Right renal pelvis (tissue), 4 donors: ENCODE measurements at regions not wholly inside any gene's neighbourhood (a gene's known extent, or its start where the extent isn't known, plus 50 kb on each side); places are given as distances from the start of the nearest gene placed in this dataset.
"Not testable (repeated sequence)": the region's sequence is repeated elsewhere in the genome, so short reads cannot be mapped to it uniquely, and the experiment has no call there.

Experiments
- DNase-seq, 4 donors: peaks; one replicate each; pipeline ENCODE4 v3.0.0-alpha.2; 2013; ENCODE audit warnings: low read depth in 4 of 4, low spot score in 3 of 4, missing footprints in 1 of 4

DNA sequence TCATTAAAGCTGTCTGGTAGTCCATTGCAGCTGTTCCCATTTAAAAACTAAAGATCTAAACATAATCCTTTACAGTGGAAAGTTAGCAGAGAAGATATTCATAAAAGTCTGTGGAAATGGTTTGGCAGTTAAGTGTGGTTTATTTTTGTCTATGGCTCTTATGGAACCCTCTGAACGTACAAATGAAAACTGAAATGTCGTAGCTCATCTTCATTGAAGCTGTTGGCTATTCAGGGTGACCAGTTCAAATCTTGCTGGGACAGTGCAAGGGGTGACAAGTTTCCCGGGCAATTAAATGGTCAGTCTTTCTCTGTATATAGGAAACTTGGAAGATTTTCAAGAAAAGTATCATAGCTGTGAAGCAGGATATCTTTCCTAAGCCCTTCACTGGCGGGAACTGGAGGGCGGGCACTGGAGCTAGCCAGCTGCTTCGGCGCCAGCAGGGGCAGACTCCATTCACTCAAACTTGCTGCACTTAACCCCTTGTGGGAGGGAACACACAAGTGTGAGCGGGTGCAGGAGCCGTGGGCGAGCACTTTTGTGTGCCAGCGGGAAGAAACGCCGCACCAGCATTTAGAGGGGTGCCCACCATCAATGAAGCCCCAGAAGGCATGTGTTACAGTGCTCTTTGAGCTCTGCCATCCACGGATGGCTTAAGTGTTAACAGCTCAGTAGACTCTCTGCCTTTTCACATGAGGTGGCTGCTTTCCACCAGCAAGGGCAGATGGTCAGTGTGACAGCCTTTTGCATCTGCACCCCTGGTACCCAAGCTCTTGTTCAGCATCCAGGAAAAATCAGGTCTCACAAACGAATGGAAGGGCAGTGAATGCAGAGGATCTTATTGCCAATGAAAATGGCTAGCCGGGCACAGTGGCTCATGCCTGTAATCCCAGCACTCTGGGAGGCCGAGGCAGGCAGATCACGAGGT, 232.1 kb upstream of the KAZN start:
- no peak for DNase-seq

DNA sequence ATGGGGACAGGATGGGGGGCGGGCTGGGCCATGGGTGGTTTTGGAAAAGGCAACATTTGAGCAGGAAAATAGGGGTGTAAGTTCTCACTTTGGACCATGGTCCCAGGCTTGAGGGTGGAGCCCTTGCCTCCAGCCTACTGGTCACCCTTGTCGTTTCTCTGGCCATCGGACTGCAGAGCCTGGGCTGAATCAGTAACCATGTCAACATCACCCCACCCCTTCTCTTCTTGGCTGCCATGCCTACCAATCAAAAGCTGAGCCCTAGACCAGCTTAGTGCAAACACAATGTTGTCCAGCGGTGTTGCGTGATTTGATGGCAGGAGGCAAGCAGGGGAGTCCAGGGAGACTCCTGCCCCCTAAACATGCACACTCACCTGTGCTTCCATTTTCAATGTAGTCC, 231.0 kb upstream of the KAZN start:
- no peak for DNase-seq

DNA sequence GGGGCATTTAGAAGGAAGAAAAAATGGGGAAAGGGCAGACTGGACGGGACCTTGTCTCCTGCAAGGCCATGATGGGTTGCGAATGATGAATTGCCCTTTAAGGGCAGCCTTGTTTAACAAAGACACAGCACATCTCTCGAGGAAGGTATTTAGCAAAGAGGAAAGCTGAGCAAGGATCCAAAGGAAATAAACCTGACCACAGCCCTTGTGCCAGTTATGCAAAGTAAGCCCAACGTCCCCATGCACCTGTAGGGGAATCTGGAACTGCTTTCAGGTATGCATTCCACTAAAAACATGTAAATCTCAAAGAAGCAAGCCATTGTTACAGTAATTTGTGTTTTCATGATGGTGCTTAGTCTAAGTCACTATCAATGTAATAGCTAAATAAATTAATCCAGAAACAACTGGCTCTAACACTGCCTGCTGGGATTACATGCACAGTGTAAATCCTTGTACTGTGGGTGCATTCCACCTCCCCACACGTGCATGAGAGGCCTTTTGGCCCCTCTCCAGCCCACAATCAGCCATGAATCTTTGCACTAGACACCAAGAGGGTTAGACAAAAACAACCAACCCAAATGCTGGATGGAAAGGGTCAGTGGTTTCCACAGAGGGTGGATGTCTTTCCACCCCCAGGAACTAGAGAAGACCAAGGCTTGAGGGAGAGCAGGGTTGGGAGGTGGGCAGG, 228.8 kb upstream of the KAZN start:
- no peak for DNase-seq

DNA sequence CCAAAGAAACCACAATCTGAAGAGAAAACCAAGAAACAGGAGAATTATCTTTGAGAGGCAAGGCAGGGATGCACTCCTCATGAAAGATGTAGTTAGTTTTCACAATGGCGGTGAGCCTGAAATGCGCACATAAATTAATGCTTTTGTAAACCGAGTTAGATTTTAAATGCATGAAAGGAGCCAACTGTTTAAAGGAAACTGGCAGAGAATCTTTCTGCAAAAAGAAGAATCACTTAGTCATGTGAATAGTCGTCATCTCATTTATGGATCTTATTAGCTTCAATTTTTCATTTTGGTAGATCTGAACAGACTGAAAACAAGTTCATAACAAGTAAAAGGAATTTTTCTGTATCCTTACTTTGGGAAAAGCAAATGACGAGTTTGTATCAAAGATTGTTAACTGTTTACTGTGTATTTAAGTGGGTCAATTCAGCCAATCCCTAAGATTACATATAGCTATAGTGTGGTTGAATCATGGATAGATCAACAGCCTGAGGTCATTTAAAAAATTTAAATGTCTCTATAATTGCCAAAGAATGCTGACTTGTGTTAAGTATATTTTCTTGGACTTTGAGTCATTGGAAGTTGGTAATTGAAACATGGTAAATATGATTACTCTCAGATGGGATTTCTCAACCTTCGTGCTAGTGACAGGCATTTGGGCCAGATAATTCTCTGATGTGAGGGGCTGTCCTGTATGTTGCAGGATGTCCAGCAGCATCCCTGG, 226.6 kb upstream of the KAZN start:
- no peak for DNase-seq

DNA sequence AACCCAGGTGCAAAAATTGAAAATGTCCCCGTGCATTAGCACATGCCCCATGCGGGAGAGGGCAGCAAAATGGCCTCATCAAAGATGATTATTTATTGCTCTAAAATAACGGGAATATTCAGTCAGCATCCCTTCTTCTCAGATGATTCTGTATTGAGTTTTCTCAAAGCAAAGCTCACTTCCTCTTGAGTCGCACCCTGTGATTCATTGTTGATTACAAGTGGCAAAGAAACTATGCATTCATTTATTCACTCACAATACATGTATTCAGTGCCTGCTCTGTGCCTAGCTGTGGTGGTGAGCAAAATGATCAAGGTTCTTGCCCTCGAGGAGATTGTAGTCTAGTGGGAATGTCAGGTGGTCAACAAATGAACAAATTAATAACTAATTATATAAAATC, 226.0 kb upstream of the KAZN start:
- no peak for DNase-seq

DNA sequence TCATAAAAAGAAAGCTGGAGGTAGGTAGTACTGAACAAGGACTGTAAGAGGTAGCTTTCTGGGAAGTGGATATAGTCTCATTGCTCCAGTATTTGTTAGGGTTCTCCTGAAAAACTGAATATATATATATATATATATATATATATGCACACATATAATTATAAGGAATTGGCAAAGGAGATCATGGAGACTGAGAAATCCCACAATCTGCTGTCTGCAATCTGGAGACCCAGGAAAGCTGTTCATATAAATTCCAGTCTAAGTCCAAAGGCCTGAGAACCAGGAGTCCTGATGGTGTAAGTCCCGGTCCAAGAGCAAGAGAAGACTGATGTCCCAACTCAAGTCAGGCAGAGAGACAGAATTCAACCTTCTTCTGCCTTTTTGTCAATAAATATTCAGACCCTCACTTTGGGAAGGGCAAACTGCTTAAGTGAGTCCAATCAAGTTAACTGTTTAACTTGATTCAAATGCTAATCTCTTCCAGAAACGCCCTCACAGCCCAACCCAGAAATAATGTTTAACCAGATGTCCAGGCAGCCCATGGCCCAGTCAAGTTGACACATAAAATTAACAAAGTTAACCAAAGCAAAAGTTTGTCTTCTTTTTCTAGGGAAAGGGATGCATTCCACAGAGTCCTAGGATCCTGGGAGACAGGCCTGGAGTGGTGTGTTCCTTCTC, 225.3 kb upstream of the KAZN start:
- DNase-seq = no peak

DNA sequence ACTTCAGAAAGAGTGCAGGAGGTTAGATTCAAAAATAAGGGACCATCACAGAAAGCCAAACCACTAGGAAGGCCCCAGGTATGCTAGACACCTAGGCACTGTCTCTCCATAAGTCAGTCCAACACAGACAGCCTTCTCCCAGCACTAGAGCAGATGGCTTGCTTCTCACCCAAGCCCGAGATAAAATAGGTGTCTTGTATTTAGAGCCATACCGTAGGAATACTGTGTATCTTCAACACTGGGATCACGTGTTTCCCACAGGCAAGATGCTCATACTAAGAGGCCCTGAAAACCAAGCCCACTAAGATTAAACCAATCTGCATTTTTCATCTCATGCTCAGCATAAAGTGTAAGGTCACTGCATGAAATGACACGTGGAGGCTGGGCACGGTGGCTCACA, 223.3 kb upstream of the KAZN start:
- no peak for DNase-seq

DNA sequence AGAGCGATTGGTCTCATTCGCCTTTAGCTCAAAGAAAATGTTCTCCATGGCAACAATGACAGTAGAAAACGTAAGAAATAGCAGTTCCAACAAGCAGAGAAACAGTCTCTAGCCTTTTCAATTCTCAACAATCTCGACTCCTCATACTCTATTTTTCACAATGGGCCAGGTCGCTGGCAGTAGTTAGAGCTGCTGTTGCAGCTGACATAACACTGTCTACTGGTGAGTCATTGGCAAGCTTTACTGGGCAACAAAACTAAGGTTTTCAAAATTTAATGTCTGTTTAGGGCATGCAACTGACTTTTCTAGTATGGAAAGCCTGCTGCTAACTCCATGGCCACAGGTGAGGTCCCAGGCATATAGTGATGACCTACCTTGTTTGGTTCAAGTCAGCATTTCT, 221.1 kb upstream of the KAZN start:
- DNase-seq = no peak

DNA sequence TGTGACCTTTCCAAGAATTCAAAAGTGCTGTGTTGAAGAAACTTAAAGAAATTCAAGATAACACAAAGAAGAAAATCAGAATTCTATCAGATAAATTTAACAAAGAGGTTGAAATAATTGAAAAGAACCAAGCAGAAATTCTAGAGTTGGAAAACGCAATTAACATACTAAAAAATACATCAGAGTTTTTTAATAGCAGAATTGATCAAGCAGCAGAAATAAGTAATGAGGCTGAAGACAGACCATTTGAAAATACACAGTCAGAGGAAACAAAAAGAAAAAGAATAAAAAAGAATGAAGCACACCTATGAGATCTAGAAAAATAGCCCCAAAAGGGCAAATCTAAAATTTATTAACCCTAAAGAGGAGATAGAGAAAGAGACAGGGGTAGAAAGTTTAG, 218.1 kb upstream of the KAZN start:
- DNase-seq = no peak

DNA sequence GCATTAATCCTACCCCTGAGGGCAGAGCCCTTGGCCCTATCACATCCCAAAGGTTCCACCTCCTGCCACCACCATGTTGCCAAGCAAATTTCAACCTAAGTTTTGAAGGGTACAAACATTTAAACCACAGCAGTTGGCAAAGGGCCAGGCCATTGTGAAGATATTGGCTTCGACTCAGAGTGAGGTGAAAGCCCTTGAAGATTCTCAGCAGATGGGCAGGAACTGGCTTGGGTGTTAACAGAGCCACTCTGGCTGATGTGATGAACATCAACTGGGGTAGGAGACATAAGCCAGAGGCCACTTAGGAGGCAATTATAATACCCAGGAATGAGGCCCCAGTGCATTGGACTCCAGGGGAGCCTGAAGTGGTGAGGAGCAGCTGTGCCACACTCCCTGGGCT, 207.7 kb upstream of the KAZN start:
- DNase-seq = no peak

DNA sequence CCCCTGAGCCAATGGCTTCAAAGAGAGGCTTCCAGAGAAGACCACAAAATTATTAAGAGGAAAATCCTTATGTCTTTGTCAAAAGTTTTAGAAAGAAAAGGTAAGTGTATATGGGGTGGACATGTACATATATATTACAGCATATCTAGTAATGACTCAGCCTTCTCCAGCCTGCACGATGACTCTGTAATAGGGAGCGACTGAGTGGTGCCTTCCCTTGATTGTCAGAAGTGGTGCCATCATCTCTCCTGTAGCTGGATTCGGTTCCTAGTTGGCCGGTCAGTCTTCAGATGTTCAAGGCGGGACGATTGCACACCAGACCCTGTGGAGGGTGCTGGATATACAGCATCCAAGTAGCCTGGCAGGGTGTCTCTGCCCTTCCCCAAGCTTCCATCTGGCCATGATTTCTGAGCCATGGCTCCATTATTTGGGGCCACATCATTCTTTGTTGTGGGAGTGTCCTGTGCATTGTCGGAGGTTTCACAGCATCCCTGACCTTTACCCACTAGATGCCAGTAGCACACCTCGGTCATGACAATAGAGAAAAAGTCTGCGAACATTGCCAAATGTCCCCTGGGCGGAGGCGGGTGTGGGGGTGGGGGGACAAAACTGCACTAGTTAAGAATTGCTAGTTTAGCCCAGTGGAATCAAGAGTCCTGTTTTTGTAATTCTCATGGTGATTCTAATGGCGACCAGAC, 206.2 kb upstream of the KAZN start:
- no peak for DNase-seq

DNA sequence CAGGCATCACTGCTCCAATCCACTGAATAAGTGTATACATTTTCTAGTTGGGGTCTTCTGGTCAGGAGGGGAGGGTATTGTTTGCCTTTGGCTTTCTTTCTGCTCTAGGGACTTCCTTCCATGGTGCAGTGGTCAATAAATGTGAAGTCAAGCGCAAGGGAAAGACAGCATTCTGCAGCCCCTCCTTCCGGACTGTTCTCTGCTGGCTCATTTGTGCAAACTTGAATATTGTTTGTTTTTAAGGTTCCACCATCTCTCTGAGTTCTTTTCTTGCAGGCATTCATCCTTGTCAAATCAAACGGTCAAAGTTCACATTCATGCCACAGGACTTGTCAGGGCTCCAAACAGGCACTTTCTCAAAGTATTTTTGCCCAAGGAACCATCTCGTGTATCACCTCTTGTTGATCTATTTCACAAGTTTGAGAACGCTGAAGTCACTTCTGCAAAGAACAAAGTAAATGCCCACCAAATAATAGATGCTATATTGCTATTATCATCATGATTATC, 205.6 kb upstream of the KAZN start:
- no peak for DNase-seq

DNA sequence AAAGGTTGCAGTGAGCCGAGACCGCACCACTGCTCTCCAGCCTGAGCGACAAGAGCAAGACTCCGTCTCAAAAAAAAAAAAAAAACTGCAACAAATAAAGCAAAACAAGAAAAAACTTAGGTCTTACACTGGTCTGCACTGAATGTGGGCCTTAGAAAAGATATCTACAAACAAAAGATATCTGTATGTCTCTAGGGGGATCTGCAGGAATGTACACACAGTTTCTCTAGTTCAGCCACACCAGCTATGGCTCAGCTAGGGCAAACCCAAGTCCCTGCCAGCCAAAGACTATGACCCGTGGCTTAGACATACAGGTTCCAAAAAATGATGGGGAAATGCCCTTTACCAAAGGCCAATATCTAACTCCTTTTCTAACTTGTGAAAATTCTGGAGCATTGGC, 202.4 kb upstream of the KAZN start:
- DNase-seq = no peak

DNA sequence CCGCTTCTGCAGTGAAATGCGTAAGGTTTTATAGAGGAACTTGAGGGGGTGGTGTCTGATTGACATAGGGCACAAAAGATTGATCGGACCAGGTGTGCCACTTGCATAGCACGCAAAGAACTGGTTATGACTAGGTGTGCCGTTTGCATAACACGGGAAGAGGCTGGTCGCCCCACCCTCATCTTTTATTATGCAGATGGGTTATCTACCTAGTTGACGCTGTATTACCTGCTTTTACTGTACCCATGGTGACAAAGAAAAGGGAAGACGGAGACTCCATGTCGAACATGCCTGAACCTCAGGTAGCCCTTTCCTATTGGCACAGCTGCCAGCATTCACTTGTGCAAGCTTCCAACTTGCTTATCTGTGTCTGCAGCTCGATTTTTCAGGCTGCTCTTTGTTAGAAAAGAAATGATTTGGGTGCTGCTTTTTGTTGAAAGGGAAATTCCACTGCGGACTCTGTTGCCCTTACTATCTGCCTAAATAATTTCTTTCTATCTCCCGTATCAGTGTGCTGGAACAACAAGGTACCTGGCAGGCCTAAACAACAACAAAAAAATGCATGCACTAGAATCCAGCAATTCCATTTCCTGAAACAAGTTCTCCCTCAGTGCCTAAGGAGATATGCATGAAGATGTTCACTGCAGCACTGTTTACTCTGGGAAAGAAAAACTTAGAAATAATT, 194.4 kb upstream of the KAZN start:
- DNase-seq = no peak

DNA sequence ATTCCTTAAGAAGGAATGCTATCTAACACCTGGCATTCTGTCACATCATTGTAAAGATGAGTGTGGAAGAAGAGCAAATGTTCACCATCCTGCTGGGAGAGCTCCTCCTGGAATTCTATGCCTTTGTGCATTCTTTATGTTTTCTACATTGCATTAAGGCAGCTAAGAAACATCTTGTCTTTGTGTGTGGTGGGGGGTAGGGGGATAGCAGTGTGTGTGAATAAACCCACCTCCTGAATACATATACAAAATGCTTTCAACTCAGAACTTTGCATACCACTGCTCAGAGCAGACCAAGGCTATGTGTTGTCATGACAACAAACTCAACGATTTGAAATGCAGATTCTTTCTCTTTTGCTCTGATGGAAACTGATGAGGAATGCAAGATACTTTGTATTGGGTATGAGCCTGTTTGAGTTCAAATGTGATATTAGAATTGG, 193.6 kb upstream of the KAZN start:
- no peak for DNase-seq

DNA sequence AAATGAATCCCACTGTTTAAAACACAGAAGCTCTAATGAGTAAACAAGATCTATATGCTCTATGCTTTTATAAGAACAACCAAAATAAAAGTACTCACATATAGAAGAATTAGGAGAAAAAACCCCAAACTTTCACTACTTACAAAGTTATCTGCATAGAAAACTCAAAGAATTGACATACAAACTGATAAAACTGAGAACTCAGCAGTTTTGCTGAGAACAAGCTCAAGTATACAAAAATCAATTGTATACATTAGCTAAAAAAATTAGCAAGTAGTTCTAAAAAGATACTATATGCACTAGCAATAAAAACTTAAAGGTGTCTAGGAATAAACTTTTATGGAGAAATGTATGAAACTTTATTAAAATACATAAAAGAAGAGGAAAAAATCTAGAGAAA, 186.2 kb upstream of the KAZN start:
- DNase-seq = no peak

DNA sequence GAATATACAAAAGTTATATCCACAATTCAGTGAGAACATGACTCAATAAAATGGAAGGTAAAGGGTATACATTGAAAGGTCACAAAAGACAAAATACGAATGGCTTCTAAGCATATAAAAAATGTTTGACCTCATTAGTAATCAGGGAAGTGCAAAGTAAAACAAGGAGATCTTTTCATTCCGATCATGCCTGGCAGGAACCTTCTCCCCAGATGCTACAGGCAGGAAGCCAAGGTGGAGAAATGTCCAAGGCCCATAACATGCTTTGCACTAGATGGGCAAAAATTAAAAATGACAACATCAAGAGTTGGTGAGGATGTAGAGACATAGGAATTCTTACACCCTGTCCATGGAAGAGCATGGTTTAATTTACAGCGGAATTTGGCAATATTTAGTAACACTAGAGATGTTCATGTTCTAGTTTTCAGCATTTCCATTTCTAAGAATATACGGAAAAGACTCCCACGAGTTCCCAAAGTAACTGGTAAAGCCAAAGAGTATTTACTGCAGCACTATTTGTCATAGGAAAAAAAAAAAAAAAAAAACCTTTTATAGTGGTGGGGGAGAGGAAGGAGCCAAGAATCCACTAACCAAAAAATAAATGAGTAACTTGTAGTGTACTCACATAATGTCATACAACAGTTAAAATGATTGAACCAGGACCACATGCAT, 184.5 kb upstream of the KAZN start:
- DNase-seq = no peak

DNA sequence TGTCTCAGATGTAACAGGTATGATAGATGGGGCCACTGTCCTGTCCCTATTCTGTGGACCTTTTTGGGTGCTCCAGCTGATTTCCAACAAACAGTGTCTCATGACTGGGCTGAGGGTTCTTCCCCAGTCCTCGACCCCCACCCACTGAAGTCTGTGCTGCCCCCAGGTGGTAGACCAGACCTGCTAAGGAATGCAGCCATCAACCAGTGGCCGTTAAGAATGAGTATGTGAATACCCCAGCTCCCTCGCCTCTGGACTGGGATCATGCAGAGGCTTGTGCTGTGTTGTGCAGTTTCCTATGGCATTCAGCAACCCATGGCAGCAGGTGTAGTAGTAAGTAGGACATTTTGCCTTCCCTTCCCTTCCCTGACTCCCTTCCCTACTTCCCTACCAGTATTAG, 183.1 kb upstream of the KAZN start:
- DNase-seq = no peak

DNA sequence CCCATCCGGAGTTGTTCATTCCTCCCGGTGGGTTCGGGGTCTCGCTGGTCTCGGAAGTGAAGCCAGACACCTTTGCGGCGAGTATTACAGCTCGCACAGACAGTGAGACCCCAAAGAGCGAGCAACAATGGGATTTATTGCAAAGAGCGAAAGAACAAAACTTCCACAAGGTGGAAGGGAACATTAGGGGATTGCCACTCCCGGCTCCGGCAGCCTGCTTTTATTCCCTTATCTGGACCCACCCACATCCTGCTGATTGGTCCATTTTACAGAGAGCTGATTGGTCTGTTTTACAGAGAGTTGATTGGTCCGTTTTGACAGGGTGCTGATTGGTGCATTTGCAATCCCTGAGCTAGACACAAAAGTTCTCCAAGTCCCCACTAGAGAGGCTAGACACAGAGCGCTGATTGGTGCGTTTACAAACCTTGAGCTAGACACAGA, 178.7 kb upstream of the KAZN start:
- DNase-seq = not testable (repeated sequence)
